Small intestine (tissue), 7 donors: ENCODE measurements at regions not wholly inside any gene's neighbourhood (a gene's known extent, or its start where the extent isn't known, plus 50 kb on each side); places are given as distances from the start of the nearest gene placed in this dataset.

Experiments
- DNase-seq, 2 donors: peaks; one replicate each; pipeline versions ENCODE4 v3.0.0 to v3.0.0-alpha.2; 2013
- FAIRE-seq: peaks from 2 replicates; lab custom pipeline; 2012; peaks lifted over from hg19 to GRCh38; lab: Jason Lieb, UNC
- H3K27ac ChIP-seq, 3 donors: one replicate each; pipeline ENCODE4 v1.5.1; 2013; ENCODE audit warnings: low read length in 2 of 3, mild to moderate bottlenecking in 2 of 3, control low read depth in 1 of 3, inconsistent platforms in 1 of 3, low read depth in 1 of 3, moderate library complexity in 1 of 3
- H3K27me3 ChIP-seq, 3 donors: one replicate each; pipeline ENCODE4 v1.6.1; 2013; ENCODE audit warnings: low read length in 3 of 3, inconsistent platforms in 1 of 3; ENCODE audit not compliant: control insufficient read depth in 3 of 3, insufficient read depth in 3 of 3
- H3K36me3 ChIP-seq, 3 donors: one replicate each; pipeline ENCODE4 v1.6.1; 2013; ENCODE audit warnings: low read length in 3 of 3, inconsistent platforms in 1 of 3, low read depth in 1 of 3, mild to moderate bottlenecking in 1 of 3, moderate library complexity in 1 of 3; ENCODE audit not compliant: control insufficient read depth in 3 of 3, insufficient read depth in 2 of 3
- H3K4me1 ChIP-seq, 3 donors: one replicate each; pipeline ENCODE4 v1.6.1; 2013; ENCODE audit warnings: low read length in 2 of 3, inconsistent platforms in 1 of 3, low read depth in 1 of 3, mild to moderate bottlenecking in 1 of 3, moderate library complexity in 1 of 3; ENCODE audit not compliant: control insufficient read depth in 3 of 3, insufficient read depth in 2 of 3
- H3K4me3 ChIP-seq, 3 donors: one replicate each; pipeline ENCODE4 v1.5.1; 2013; ENCODE audit warnings: low read length in 3 of 3, control low read depth in 1 of 3, inconsistent platforms in 1 of 3, low read depth in 1 of 3, mild to moderate bottlenecking in 1 of 3, moderate library complexity in 1 of 3
- H3K9me3 ChIP-seq, 2 donors: one replicate each; pipeline ENCODE4 v1.6.1; 2013; ENCODE audit warnings: low read depth in 1 of 2, low read length in 1 of 2; ENCODE audit not compliant: control insufficient read depth in 2 of 2, insufficient read depth in 1 of 2
- WGBS, 3 donors: extraction: QIAGEN DNeasy Blood & Tissue Kit; methylation state at CpG; one replicate each; pipeline ENCODE4 v1.1.7; 2013; 5-methylcytosine and 5-hydroxymethylcytosine counted together
- donor health status: healthy with polysubstance abuse.
- donor health status: control.
- donor health status: control.
- donor health status: Bipolar disorder and iron deficiency.
- donor health status: healthy.

DNA sequence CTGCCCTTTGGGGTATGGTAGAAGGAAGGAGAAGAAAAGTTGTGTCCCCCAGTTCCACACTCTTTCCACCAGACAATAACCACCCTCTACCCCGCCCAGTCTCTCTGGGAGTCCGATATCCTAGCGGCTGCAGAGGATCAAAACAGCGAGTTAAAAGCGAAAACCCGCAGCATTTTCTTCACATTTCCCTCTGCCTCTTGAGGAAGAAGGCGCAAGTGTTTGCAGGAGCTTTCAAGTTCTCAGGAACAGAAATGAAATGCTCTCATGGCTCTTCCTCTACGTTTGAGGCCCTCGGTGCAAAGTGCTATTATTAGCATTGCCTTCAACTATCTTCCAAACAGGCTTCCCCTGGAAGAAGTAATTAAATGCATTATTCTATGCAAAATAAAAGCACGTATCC lies 52.2 kb upstream of the CCDC167 start:
- H3K27me3 ChIP-seq, result peaks cover 0 to 7% (median 0%) of the 10 kb centered on the region in 3 donors
- no peak overlapping the region for H3K4me3 ChIP-seq
- FAIRE-seq (no peak), DNase-seq (no peak)
- 51 to 63% (median 61%) methylated on average over 10 of the region's 10 CpGs for WGBS, 3 donors
- no peak overlapping the region for H3K27ac ChIP-seq
- H3K9me3 ChIP-seq, result no peaks in the 10 kb centered on the region
- H3K36me3 ChIP-seq, result no peaks in the 10 kb centered on the region
- H3K4me1 ChIP-seq, result no peaks in the 10 kb centered on the region

GRCh38 chr6:37551446-37551845 lies 51.8 kb upstream of the CCDC167 start:
- Histone ChIP-seq H3K4me1 (no peaks in the 10 kb centered on the region), H3K4me3 (no peak overlapping the region), H3K9me3 (no peaks in the 10 kb centered on the region), H3K36me3 (no peaks in the 10 kb centered on the region), H3K27ac (no peak overlapping the region), H3K27me3 (peaks cover 0 to 7% (median 0%) of the 10 kb centered on the region in 3 donors)
- FAIRE-seq, result no peak
- no peak for DNase-seq
- WGBS, 3 donors, result 57 to 77% (median 66%) methylated on average over 3 of the region's 3 CpGs

DNA sequence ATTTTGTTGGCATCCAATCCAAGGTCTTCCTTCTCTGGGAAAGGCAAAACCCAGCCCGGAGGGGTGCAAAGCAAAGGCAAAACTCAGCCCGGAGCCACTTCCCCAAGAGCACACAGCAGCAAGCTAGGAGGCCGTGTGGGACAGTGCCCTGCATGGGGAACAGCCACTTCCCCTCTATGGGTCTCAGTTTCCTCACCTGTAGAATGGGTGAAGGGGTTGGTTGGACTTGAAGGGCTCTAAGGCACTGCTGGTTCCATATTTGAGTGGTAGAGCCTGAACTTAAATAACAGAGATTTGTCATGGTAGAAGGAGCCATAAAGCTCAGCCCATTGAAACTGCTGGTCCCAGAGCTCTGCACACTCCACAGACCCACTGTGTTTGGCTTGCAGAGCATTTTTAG lies 51.3 kb upstream of the CCDC167 start:
- Histone ChIP-seq H3K27ac (no peak overlapping the region), H3K36me3 (no peaks in the 10 kb centered on the region), H3K9me3 (no peaks in the 10 kb centered on the region), H3K27me3 (peaks cover 0 to 7% (median 0%) of the 10 kb centered on the region in 3 donors), H3K4me1 (no peaks in the 10 kb centered on the region), H3K4me3 (no peak overlapping the region)
- DNase-seq (no peak), FAIRE-seq (no peak)
- WGBS, 3 donors, result 53 to 69% (median 56%) methylated on average over 3 of the region's 3 CpGs

DNA sequence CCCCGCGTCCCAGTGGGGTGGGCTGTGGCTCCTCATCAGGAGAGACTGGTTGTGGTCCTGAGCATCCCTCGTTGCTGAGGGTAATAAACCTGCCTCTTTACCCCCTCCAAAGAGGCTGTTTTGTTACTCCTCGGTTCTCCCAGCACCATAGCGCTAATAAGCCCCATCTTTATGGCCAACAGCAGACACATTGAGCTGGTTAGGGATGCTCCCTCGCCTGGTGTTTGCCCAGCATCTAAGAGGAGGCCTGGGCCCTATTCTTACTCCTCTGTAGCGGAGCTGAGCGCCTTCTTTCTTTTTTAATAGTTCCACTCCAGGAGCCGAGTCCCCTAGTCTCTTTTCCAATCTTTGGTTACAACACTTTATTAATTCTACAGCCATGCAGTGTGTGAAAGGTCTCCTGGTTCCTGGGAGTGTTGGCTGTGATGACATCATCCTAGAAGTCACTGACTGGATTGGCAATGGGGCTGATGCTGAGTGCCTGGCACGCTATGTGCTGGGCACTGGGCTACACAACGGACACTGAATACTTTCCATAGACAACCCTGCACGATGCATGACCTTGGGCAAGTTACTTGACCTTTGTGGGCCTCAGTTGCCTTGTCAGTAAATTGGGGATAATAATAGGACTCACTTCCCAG lies 50.6 kb upstream of the CCDC167 start:
- FAIRE-seq, result no peak
- H3K36me3 ChIP-seq, result no peaks in the 10 kb centered on the region

GRCh38 chr6:37549558-37549957 lies 49.9 kb upstream of the CCDC167 start:
- H3K4me1 ChIP-seq, result no peaks in the 10 kb centered on the region
- H3K27ac ChIP-seq, result no peak overlapping the region
- H3K27me3 ChIP-seq, result peaks cover 0 to 7% (median 0%) of the 10 kb centered on the region in 3 donors
- no peaks in the 10 kb centered on the region for H3K9me3 ChIP-seq
- FAIRE-seq (no peak), DNase-seq (no peak)
- no peak overlapping the region for H3K4me3 ChIP-seq
- WGBS, 3 donors, result 79 to 87% (median 84%) methylated on average over 11 of the region's 11 CpGs
- no peaks in the 10 kb centered on the region for H3K36me3 ChIP-seq

More for the DNA sequence above, 50.6 kb upstream of the CCDC167 start:
- H3K27ac ChIP-seq, result no peak overlapping the region
- H3K4me1 ChIP-seq, result no peaks in the 10 kb centered on the region
- no peak for DNase-seq
- H3K4me3 ChIP-seq, result no peak overlapping the region
- WGBS, 3 donors, result 68 to 83% (median 75%) methylated on average over 12 of the region's 12 CpGs
- H3K27me3 ChIP-seq, result peaks cover 0 to 7% (median 0%) of the 10 kb centered on the region in 3 donors
- H3K9me3 ChIP-seq, result no peaks in the 10 kb centered on the region
